ENCODE measurements at regions not wholly inside any gene's neighbourhood (a gene's known extent, or its start where the extent isn't known, plus 50 kb on each side); places are given as distances from the start of the nearest gene placed in this dataset.

DNA sequence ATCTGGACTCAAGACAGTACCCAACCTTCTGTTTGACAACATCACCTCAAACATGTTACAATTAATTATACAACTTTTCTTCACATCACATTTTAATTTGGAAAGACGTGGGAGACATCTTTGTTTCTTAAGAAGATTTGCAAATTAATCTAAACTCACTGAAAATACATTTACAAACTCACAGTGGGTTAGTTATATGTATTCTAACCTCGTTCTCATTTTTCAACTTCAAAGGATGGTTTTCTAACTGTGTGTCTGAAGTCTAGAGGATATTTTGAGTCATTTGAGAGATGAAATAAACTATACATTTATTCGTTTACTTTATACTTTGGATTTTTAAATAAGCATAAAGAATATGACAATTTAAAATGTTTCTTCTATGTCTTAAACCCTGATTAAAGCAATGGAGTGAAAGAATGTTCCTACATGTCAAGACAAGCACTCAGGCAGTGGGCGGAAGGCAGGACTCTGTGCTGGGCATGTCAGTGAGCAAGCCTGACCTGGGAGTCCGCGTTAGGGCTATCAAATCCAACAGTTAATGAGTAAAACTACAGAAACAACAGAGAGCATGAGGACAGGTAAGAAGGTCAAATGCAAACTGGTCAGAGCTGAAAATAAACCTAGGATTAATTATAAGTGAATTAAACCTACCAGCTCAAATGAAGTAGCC lies 76.5 kb upstream of the CTTNBP2NL start:
- DNase-seq = no peak

DNA sequence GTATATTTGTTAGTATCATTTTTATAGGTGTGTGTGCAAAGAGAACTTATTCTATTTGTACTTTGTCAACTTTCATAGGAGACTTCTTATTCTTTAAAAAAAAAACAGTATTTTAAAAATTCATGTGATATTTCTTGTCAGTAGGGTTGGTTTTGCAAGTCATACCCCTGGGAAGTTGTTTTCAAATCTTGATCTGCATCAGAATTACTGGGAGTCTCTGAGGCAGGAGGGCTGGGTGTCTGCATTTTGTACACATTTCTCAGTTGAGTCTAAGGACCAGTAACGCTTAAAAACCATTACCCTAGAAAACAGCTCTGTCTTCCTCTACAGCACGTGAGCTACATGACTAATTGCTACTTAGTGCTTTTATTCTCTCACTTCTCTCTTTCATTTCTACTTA lies 76.0 kb upstream of the CTTNBP2NL start:
- DNase-seq = no peak

- no peak for DNase-seq
Measured at GRCh38 chr1:112322018-112322417, 74.0 kb upstream of the CTTNBP2NL start.

- no peak for DNase-seq
Measured at GRCh38 chr1:112322983-112323678, 72.9 kb upstream of the CTTNBP2NL start.

GRCh38 chr1:112325504-112325903 lies 70.5 kb upstream of the CTTNBP2NL start:
- peak; percentile 55 for DNase-seq

GRCh38 chr1:112328600-112328999 lies 67.4 kb upstream of the CTTNBP2NL start:
- no peak for DNase-seq

DNA sequence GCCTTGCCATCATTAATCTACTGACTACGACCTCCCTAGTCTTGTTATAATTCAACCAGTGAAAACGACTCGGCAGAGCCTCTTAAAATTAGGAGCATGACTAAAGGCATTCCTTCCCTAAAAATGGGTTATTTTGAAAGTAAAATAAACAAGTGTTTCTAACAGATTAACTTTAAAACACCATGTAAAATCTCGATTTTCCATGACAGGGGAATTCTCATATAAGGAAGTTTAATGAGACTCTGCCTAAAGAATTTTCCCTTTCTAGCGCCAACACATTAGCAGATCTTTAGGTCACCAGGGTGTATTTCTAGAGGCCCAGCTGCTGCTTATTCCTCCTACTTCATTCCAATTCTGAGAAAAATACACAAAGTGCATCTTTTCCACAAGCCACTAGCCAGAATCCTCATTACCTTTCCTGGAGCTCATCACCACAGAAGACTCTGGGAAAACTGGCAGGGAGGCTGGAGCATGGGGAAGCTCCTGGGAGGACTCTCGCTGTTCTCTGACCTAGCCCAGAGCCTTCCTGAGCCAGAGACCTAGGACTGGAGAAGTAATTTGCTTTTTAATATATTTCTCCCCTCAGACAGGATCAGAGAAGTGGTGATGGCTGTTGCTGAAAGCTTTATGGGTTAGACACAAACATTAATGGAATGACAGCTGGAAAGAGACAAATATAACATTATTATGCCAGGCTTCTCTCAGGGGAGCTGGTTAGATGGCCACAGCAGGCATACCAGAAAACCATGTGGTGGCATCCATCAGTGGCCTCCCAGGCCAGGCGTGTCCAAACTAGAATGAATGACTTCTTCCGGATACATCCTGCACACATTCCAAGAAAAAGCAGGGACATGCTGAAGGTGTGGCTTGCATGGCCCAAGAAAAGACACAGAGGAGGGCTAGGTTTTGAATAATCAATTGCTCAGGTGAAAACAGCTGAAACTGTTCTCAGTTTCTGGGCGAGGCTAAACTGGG lies 63.6 kb upstream of the CTTNBP2NL start:
- DNase-seq = no peak

- no peak for DNase-seq
Measured at GRCh38 chr1:112335351-112335750, 60.7 kb upstream of the CTTNBP2NL start.

- DNase-seq = peak; percentile 72
Measured at GRCh38 chr1:112337028-112337531, 58.9 kb upstream of the CTTNBP2NL start.

DNA sequence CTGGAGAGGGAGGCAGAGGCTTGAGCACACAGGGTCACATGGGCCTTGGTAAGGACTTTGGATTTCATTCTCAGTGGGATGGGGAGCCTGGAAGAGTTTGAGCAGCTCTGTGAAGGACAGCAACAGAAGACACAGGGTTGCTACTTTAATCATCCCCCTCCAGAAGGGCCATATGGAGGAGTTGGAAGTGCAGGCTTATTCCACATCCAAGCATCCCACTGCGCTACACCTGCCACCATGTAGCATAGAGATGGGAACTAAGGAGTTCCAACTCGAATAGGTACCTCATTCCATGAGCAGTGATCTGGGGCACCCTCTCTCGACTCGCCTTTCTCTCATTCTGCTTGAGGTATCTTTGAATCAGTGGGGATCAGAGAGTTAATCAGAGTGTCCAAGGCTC lies 54.0 kb upstream of the CTTNBP2NL start:
- no peak for DNase-seq

GRCh38 chr1:112342558-112342957 lies 53.5 kb upstream of the CTTNBP2NL start:
- DNase-seq = no peak

DNA sequence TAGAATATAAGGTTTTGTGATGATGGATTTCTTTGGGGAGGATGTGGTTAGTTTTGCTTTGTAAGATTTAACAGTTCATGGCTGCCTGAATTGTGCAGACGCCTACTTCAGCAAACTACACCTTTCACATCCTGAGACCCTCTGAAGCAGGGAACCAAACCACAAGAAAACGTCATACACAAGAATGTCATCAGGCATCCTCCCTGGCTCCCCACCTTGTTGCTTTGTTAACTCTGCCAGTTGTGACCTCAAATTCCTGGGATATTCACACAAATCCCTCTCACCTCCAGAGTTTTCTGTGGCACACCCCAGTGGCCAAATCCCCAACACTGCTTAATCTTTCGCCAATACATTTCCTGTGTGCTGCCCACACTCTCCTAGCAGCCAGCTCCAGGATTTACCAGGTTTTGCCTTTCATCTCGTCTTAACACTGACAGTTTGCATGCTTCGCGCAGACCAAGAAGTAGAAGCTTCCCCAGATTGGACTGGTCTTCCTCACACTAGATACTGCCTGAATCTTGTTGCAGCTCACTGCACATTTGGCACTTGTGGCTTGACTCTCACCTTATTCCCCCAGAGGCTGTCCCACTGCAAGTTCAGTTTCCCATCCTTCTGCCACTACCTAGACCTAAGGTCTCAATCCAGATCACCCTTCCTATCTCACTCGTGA lies 51.1 kb upstream of the CTTNBP2NL start:
- no peak for DNase-seq
